Dendritic cell treated with granulocyte-macrophage colony-stimulating factor and Interleukin-4, amounts not matched to agents 40 ng/mL and 50 ng/mL, for 4 days (primary cell): ENCODE measurements at regions not wholly inside any gene's neighbourhood (a gene's known extent, or its start where the extent isn't known, plus 50 kb on each side); places are given as distances from the start of the nearest gene placed in this dataset.

ENCODE experiments used
- H3K27ac Mint-ChIP-seq: one replicate; pipeline ENCODE4 v1.8.0; 2022; ENCODE audit warnings: mild to moderate bottlenecking, mixed read lengths
- H3K27me3 Mint-ChIP-seq: one replicate; pipeline ENCODE4 v1.8.0; 2022; ENCODE audit warnings: mild to moderate bottlenecking, mixed read lengths
- H3K36me3 Mint-ChIP-seq: one replicate; pipeline ENCODE4 v1.8.0; 2022; ENCODE audit warnings: low read depth, mixed read lengths
- H3K4me1 Mint-ChIP-seq: one replicate; pipeline ENCODE4 v1.8.0; 2022; ENCODE audit warnings: low read depth, mixed read lengths
- H3K4me3 Mint-ChIP-seq: one replicate; pipeline ENCODE4 v1.8.0; 2022; ENCODE audit warnings: mild to moderate bottlenecking, moderate library complexity, mixed read lengths
- H3K9me3 Mint-ChIP-seq: one replicate; pipeline ENCODE4 v1.8.0; 2022; ENCODE audit warnings: mixed read lengths
- intact Hi-C: fragments of 100-400 bp; cut with micrococcal nuclease; formaldehyde crosslinking; loops from one replicate; pipeline ENCODE4 v1.15.0; 2022

- Mint-ChIP-seq H3K4me3 (no peak overlapping the region), H3K4me1 (no peaks in the 10 kb centered on the region), H3K27me3 (no peaks in the 10 kb centered on the region), H3K36me3 (peaks cover 7% of the 10 kb centered on the region), H3K9me3 (peaks cover 84% of the 10 kb centered on the region), H3K27ac (no peak overlapping the region)
- intact Hi-C loops: no loop called here
These were observed 397.0 kb downstream of the SMOC2 start for GRCh38 chr6:168838037-168838399.

- peaks cover 7% of the 10 kb centered on the region for H3K36me3 Mint-ChIP-seq
- peaks cover 81% of the 10 kb centered on the region for H3K9me3 Mint-ChIP-seq
- no peaks in the 10 kb centered on the region for H3K27me3 Mint-ChIP-seq
- intact Hi-C loops: no loop called here
- no peaks in the 10 kb centered on the region for H3K4me1 Mint-ChIP-seq
- no peak overlapping the region for H3K27ac Mint-ChIP-seq
- no peak overlapping the region for H3K4me3 Mint-ChIP-seq
These were observed 396.5 kb downstream of the SMOC2 start for GRCh38 chr6:168837254-168838036.

GRCh38 chr6:168835991-168836390, 395.0 kb downstream of the SMOC2 start:
- intact Hi-C loops: no loop called here
- Mint-ChIP-seq H3K9me3 (peaks cover 67% of the 10 kb centered on the region), H3K4me3 (no peak overlapping the region), H3K4me1 (no peaks in the 10 kb centered on the region), H3K27me3 (no peaks in the 10 kb centered on the region), H3K27ac (no peak overlapping the region), H3K36me3 (peaks cover 4% of the 10 kb centered on the region)

GRCh38 chr6:168834801-168835200, 393.8 kb downstream of the SMOC2 start:
- Mint-ChIP-seq H3K4me1 (no peaks in the 10 kb centered on the region), H3K27ac (no peak overlapping the region), H3K9me3 (peaks cover 56% of the 10 kb centered on the region), H3K27me3 (no peaks in the 10 kb centered on the region), H3K36me3 (no peaks in the 10 kb centered on the region), H3K4me3 (no peak overlapping the region)
- intact Hi-C loops: no loop called here

- peaks cover 49% of the 10 kb centered on the region for H3K9me3 Mint-ChIP-seq
- no peaks in the 10 kb centered on the region for H3K27me3 Mint-ChIP-seq
- no peak overlapping the region for H3K4me3 Mint-ChIP-seq
- H3K36me3 Mint-ChIP-seq: no peaks in the 10 kb centered on the region
- H3K27ac Mint-ChIP-seq: no peak overlapping the region
- intact Hi-C loops: no loop called here
- H3K4me1 Mint-ChIP-seq: no peaks in the 10 kb centered on the region
These were observed 393.1 kb downstream of the SMOC2 start for GRCh38 chr6:168834042-168834587.

GRCh38 chr6:168828800-168829199, 387.8 kb downstream of the SMOC2 start:
- no peaks in the 10 kb centered on the region for H3K36me3 Mint-ChIP-seq
- H3K9me3 Mint-ChIP-seq: peaks cover 29% of the 10 kb centered on the region
- no peaks in the 10 kb centered on the region for H3K27me3 Mint-ChIP-seq
- intact Hi-C loops: no loop called here
- H3K27ac Mint-ChIP-seq: no peak overlapping the region
- H3K4me1 Mint-ChIP-seq: no peaks in the 10 kb centered on the region
- no peak overlapping the region for H3K4me3 Mint-ChIP-seq

- no peak overlapping the region for H3K27ac Mint-ChIP-seq
- no peaks in the 10 kb centered on the region for H3K4me1 Mint-ChIP-seq
- intact Hi-C loops: no loop called here
- H3K27me3 Mint-ChIP-seq: no peaks in the 10 kb centered on the region
- H3K36me3 Mint-ChIP-seq: no peaks in the 10 kb centered on the region
- H3K4me3 Mint-ChIP-seq: no peak overlapping the region
- peaks cover 30% of the 10 kb centered on the region for H3K9me3 Mint-ChIP-seq
These were observed 387.1 kb downstream of the SMOC2 start for GRCh38 chr6:168828035-168828434.

GRCh38 chr6:168827586-168827871, 386.5 kb downstream of the SMOC2 start:
- H3K27ac Mint-ChIP-seq: no peak overlapping the region
- intact Hi-C loops: no loop called here
- no peaks in the 10 kb centered on the region for H3K27me3 Mint-ChIP-seq

GRCh38 chr6:168826726-168827585, 386.0 kb downstream of the SMOC2 start:
- no peak overlapping the region for H3K27ac Mint-ChIP-seq
- no peaks in the 10 kb centered on the region for H3K27me3 Mint-ChIP-seq
- H3K4me1 Mint-ChIP-seq: no peaks in the 10 kb centered on the region
- H3K36me3 Mint-ChIP-seq: no peaks in the 10 kb centered on the region
- H3K9me3 Mint-ChIP-seq: peaks cover 27% of the 10 kb centered on the region
- intact Hi-C loops: no loop called here
- H3K4me3 Mint-ChIP-seq: no peak overlapping the region

More at GRCh38 chr6:168827586-168827871, 386.5 kb downstream of the SMOC2 start:
- Mint-ChIP-seq H3K4me1 (no peaks in the 10 kb centered on the region), H3K9me3 (peaks cover 27% of the 10 kb centered on the region), H3K4me3 (no peak overlapping the region), H3K36me3 (no peaks in the 10 kb centered on the region)

- H3K27me3 Mint-ChIP-seq: no peaks in the 10 kb centered on the region
- intact Hi-C loops: no loop called here
- H3K4me3 Mint-ChIP-seq: no peak overlapping the region
- no peak overlapping the region for H3K27ac Mint-ChIP-seq
- H3K36me3 Mint-ChIP-seq: no peaks in the 10 kb centered on the region
- H3K4me1 Mint-ChIP-seq: no peaks in the 10 kb centered on the region
- H3K9me3 Mint-ChIP-seq: peaks cover 32% of the 10 kb centered on the region
These were observed 385.1 kb downstream of the SMOC2 start for GRCh38 chr6:168826078-168826390.

GRCh38 chr6:168825226-168826077, 384.5 kb downstream of the SMOC2 start:
- H3K36me3 Mint-ChIP-seq: no peaks in the 10 kb centered on the region
- H3K9me3 Mint-ChIP-seq: peaks cover 38% of the 10 kb centered on the region
- no peak overlapping the region for H3K27ac Mint-ChIP-seq
- H3K4me3 Mint-ChIP-seq: no peak overlapping the region
- no peaks in the 10 kb centered on the region for H3K27me3 Mint-ChIP-seq
- intact Hi-C loops: no loop called here
- H3K4me1 Mint-ChIP-seq: no peaks in the 10 kb centered on the region

- no peak overlapping the region for H3K4me3 Mint-ChIP-seq
- H3K36me3 Mint-ChIP-seq: no peaks in the 10 kb centered on the region
- peaks cover 51% of the 10 kb centered on the region for H3K9me3 Mint-ChIP-seq
- no peaks in the 10 kb centered on the region for H3K4me1 Mint-ChIP-seq
- no peaks in the 10 kb centered on the region for H3K27me3 Mint-ChIP-seq
- intact Hi-C loops: no loop called here
- H3K27ac Mint-ChIP-seq: no peak overlapping the region
These were observed 382.6 kb downstream of the SMOC2 start for GRCh38 chr6:168823397-168824212.

GRCh38 chr6:168822376-168822775, 381.4 kb downstream of the SMOC2 start:
- intact Hi-C loops: no loop called here
- Mint-ChIP-seq H3K27me3 (no peaks in the 10 kb centered on the region), H3K4me3 (no peak overlapping the region), H3K27ac (no peak overlapping the region), H3K4me1 (no peaks in the 10 kb centered on the region), H3K36me3 (no peaks in the 10 kb centered on the region), H3K9me3 (peaks cover 63% of the 10 kb centered on the region)
